Renal cortical epithelial cell (primary cell): ENCODE measurements at regions not wholly inside any gene's neighbourhood (a gene's known extent, or its start where the extent isn't known, plus 50 kb on each side); places are given as distances from the start of the nearest gene placed in this dataset.
"Not testable (repeated sequence)": the region's sequence is repeated elsewhere in the genome, so short reads cannot be mapped to it uniquely, and the experiment has no call there.

Experiments used
- DNase-seq: peaks from one replicate; pipeline ENCODE4 v3.0.0-alpha.2; 2011; ENCODE audit warnings: low read depth

GRCh38 chr19:28632371-28633080, 580.4 kb downstream of the UQCRFS1 start:
- DNase-seq, result no peak

GRCh38 chr19:28631961-28632360, 581.0 kb downstream of the UQCRFS1 start:
- DNase-seq, result no peak

GRCh38 chr19:28627669-28628068, 585.3 kb downstream of the UQCRFS1 start:
- no peak for DNase-seq

GRCh38 chr19:28626407-28626806, 586.5 kb downstream of the UQCRFS1 start:
- not testable (repeated sequence) for DNase-seq

- DNase-seq, result no peak
These were observed 593.0 kb downstream of the UQCRFS1 start for GRCh38 chr19:28619816-28620429.

- DNase-seq, result no peak
These were observed 594.4 kb downstream of the UQCRFS1 start for GRCh38 chr19:28618504-28618903.

GRCh38 chr19:28615966-28616365, 597.0 kb downstream of the UQCRFS1 start:
- no peak for DNase-seq

- no peak for DNase-seq
These were observed 597.4 kb downstream of the UQCRFS1 start for GRCh38 chr19:28615546-28615916.

- no peak for DNase-seq
These were observed 598.1 kb downstream of the UQCRFS1 start for GRCh38 chr19:28614634-28615545.

GRCh38 chr19:28612275-28612769, 600.6 kb downstream of the UQCRFS1 start:
- no peak for DNase-seq

GRCh38 chr19:28611227-28611914, 601.6 kb downstream of the UQCRFS1 start:
- DNase-seq, result not testable (repeated sequence)

GRCh38 chr19:28610731-28611130, 602.2 kb downstream of the UQCRFS1 start:
- no peak for DNase-seq

GRCh38 chr19:28609944-28610343, 603.0 kb downstream of the UQCRFS1 start:
- DNase-seq, result no peak

GRCh38 chr19:28609091-28609755, 603.7 kb downstream of the UQCRFS1 start:
- DNase-seq, result no peak

- DNase-seq, result no peak
These were observed 604.7 kb downstream of the UQCRFS1 start for GRCh38 chr19:28608292-28608691.

- no peak for DNase-seq
These were observed 605.8 kb downstream of the UQCRFS1 start for GRCh38 chr19:28607066-28607583.

GRCh38 chr19:28606269-28607032, 606.5 kb downstream of the UQCRFS1 start:
- DNase-seq, result no peak

- no peak for DNase-seq
These were observed 607.3 kb downstream of the UQCRFS1 start for GRCh38 chr19:28605501-28606268.

GRCh38 chr19:28603453-28603852, 609.5 kb downstream of the UQCRFS1 start:
- no peak for DNase-seq
